SK-N-SH treated with all-trans-retinoic acid at 6 μM for 48 hours (cell line): ENCODE measurements at regions not wholly inside any gene's neighbourhood (a gene's known extent, or its start where the extent isn't known, plus 50 kb on each side); places are given as distances from the start of the nearest gene placed in this dataset.

Source experiments
- GLIS3 ChIP-seq: fragments of 250-450 bp; sonication (Bioruptor Pico); IDR thresholded peaks from 2 replicates; pipeline ENCODE4 v1.5.0; 2020; ENCODE audit warnings: mild to moderate bottlenecking, moderate library complexity
- RARB ChIP-seq: fragments of 250-450 bp; sonication (Bioruptor Pico); IDR thresholded peaks from 2 replicates; pipeline ENCODE4 v1.8.0; 2021; ENCODE audit warnings: mild to moderate bottlenecking, moderate library complexity
- ZNF8 ChIP-seq: fragments of 450-650 bp; formaldehyde crosslinking; IDR thresholded peaks from 2 replicates; pipeline ENCODE4 v1.5.0; 2020; ENCODE audit warnings: mild to moderate bottlenecking, moderate library complexity
- TF ChIP-seq, protein P1 (sequence below): fragments of 250-450 bp; sonication (Bioruptor Pico); IDR thresholded peaks from 2 replicates; pipeline ENCODE4 v1.5.0; 2020; ENCODE audit warnings: mild to moderate bottlenecking, moderate library complexity
- TF ChIP-seq, protein P2 (sequence below): fragments of 250-450 bp; sonication (Bioruptor Pico); IDR thresholded peaks from 2 replicates; pipeline ENCODE4 v1.8.0; 2020; ENCODE audit warnings: mild to moderate bottlenecking, moderate library complexity, borderline replicate concordance

DNA sequence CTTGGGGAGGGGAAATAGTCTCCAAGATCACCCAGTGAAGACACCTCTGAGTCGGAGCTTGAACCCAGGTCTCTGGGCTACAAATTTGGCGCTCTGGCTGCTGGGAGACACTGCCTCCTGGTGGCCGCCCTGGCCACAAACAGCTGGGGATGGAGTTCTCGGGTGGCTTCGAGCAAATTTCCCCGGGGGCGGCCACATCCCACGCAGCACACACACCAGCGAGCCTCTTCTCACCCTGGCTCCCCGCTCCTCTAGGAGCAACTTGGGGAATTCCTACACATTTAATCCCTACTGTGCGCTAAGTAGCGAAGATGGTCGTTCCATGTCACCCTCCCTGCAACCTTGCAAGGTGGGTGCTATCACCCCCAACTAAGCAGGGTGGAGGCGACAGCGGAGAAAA lies 66.2 kb upstream of the BEGAIN start:
- TF ChIP-seq, protein P1, sequence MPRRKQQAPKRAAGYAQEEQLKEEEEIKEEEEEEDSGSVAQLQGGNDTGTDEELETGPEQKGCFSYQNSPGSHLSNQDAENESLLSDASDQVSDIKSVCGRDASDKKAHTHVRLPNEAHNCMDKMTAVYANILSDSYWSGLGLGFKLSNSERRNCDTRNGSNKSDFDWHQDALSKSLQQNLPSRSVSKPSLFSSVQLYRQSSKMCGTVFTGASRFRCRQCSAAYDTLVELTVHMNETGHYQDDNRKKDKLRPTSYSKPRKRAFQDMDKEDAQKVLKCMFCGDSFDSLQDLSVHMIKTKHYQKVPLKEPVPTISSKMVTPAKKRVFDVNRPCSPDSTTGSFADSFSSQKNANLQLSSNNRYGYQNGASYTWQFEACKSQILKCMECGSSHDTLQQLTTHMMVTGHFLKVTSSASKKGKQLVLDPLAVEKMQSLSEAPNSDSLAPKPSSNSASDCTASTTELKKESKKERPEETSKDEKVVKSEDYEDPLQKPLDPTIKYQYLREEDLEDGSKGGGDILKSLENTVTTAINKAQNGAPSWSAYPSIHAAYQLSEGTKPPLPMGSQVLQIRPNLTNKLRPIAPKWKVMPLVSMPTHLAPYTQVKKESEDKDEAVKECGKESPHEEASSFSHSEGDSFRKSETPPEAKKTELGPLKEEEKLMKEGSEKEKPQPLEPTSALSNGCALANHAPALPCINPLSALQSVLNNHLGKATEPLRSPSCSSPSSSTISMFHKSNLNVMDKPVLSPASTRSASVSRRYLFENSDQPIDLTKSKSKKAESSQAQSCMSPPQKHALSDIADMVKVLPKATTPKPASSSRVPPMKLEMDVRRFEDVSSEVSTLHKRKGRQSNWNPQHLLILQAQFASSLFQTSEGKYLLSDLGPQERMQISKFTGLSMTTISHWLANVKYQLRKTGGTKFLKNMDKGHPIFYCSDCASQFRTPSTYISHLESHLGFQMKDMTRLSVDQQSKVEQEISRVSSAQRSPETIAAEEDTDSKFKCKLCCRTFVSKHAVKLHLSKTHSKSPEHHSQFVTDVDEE (CRISPR knock-in tag): no peak
- no peak for TF ChIP-seq ZNF8
- TF ChIP-seq GLIS3: no peak
- no peak for TF ChIP-seq RARB (CRISPR knock-in tag)
- TF ChIP-seq, protein P2, sequence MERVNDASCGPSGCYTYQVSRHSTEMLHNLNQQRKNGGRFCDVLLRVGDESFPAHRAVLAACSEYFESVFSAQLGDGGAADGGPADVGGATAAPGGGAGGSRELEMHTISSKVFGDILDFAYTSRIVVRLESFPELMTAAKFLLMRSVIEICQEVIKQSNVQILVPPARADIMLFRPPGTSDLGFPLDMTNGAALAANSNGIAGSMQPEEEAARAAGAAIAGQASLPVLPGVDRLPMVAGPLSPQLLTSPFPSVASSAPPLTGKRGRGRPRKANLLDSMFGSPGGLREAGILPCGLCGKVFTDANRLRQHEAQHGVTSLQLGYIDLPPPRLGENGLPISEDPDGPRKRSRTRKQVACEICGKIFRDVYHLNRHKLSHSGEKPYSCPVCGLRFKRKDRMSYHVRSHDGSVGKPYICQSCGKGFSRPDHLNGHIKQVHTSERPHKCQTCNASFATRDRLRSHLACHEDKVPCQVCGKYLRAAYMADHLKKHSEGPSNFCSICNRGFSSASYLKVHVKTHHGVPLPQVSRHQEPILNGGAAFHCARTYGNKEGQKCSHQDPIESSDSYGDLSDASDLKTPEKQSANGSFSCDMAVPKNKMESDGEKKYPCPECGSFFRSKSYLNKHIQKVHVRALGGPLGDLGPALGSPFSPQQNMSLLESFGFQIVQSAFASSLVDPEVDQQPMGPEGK: no peak
